ENCODE measurements at regions not wholly inside any gene's neighbourhood (a gene's known extent, or its start where the extent isn't known, plus 50 kb on each side); places are given as distances from the start of the nearest gene placed in this dataset.

GRCh38 chr4:157459785-157460184 lies 239.3 kb downstream of the GRIA2 start:
- no peak for DNase-seq

DNA sequence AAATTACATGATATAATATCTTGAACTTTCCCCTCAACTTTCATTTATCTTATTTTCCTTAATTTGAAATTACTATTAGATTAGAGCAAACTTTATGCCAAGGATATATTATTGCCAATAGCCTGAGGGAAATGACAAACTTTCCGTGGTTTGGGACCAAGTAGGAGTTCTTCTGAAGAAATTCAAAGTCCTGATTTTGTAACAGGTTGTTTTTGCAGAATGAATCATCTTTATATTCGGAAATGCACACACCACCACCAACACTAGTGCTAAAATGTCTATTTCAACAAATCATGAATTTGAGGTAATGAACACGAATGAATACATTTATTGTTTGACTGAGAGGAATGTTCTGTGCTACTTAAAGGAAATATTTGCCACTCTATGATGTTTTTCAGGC lies 226.7 kb downstream of the GRIA2 start:
- DNase-seq: no peak

DNA sequence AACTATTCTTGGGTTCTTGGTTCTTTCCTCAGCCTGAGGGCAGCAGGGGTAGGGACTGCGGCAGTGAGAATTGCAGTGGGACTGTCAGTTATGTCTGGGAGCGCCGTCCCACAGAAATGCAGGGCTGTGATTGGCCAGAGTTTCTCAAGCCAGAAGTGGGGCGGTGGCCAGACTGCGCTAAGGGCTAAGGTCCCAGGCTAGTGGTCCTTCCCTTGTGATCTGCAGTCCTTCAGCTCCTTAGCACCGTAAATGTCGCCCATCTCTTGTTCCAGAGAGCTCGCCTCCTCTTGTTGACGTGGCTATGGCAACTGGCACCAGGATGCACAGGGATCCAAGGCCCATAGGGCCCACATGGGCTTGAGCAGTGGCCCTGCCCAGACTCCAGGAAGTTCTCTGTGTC lies 223.5 kb downstream of the GRIA2 start:
- DNase-seq: no peak

DNA sequence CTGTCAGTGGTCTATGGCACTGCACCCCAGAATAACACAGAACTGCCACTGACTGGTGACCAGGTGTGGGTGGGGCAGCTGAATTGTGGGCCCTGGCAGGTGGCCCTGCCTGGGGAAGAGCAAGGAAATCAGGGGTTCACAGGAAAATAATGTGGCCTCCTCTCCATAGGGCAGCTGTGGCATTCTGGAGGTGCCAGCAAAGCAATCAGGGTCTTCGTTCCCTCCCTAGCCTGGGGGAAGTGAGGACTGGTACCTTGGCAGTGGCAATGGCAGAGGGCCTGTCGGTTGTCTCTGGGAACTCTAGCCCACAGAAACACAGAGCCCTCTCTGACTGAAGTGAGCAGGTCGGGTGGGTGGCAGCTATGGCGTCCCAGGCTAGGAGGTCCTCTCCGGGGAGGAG lies 223.0 kb downstream of the GRIA2 start:
- DNase-seq: no peak

- no peak for DNase-seq
Observed at GRCh38 chr4:157425897-157426296, 205.4 kb downstream of the GRIA2 start.

DNA sequence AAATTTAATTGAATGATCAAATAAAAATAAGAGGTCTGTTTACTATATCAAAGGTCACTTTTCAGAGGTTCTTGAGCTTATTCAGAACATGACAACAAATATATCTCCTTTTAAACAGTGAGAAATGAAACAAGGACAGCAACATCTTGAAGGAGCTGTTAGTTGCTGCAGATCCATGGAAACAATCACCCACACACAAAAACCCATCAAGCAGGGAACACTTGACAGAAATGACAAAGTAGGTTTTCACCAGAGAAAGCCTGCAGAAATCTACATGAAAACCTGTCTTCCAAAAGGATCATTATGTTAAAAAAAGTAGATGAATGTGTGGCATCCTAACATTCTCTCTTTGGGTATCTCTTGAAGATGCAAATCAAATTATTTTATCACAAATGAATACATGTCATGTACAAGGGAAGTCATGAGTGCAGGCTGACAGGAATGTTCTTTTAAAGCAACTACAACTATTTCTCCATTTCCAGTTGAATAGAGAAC lies 203.0 kb downstream of the GRIA2 start:
- DNase-seq: no peak

GRCh38 chr4:157421365-157421764 lies 200.8 kb downstream of the GRIA2 start:
- no peak for DNase-seq
